ENCODE measurements at regions not wholly inside any gene's neighbourhood (a gene's known extent, or its start where the extent isn't known, plus 50 kb on each side); places are given as distances from the start of the nearest gene placed in this dataset.

- H3K4me3 ChIP-seq (ENCODE audit: low read depth, low read length), result no peak overlapping the region
- no peaks in the 10 kb centered on the region for H3K4me1 ChIP-seq (ENCODE audit: control insufficient read depth, insufficient read depth, low read length)
- H3K9me3 ChIP-seq (ENCODE audit: control insufficient read depth, insufficient read depth, low read depth, low read length), result no peaks in the 10 kb centered on the region
- TF ChIP-seq ZNF16 (tag by site-specific recombination; IDR thresholded peaks at IDR 0.05; ENCODE audit: low read depth), result no peak
- no peak for TF ChIP-seq HOXD13 (CRISPR knock-in tag; IDR thresholded peaks at IDR 0.05; ENCODE audit: borderline replicate concordance)
- no peak for TF ChIP-seq KLF7 (tag by site-specific recombination; IDR thresholded peaks at IDR 0.05; ENCODE audit: borderline replicate concordance)
- TF ChIP-seq ZNF677 (tag by site-specific recombination; IDR thresholded peaks at IDR 0.05), result no peak
- TF ChIP-seq, protein P1, sequence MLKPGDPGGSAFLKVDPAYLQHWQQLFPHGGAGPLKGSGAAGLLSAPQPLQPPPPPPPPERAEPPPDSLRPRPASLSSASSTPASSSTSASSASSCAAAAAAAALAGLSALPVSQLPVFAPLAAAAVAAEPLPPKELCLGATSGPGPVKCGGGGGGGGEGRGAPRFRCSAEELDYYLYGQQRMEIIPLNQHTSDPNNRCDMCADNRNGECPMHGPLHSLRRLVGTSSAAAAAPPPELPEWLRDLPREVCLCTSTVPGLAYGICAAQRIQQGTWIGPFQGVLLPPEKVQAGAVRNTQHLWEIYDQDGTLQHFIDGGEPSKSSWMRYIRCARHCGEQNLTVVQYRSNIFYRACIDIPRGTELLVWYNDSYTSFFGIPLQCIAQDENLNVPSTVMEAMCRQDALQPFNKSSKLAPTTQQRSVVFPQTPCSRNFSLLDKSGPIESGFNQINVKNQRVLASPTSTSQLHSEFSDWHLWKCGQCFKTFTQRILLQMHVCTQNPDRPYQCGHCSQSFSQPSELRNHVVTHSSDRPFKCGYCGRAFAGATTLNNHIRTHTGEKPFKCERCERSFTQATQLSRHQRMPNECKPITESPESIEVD (tag by site-specific recombination; IDR thresholded peaks at IDR 0.05), result no peak
- TF ChIP-seq ZNF169 (tag by site-specific recombination; IDR thresholded peaks at IDR 0.05), result no peak
- TF ChIP-seq ZNF701 (tag by site-specific recombination; IDR thresholded peaks at IDR 0.05), result no peak
- TF ChIP-seq REPIN1 (tag by site-specific recombination; IDR thresholded peaks at IDR 0.05; ENCODE audit: low read depth), result no peak
- TF ChIP-seq ZNF580 (tag by site-specific recombination; IDR thresholded peaks at IDR 0.05), result no peak
- TF ChIP-seq ZNF174 (tag by site-specific recombination; IDR thresholded peaks at IDR 0.05), result no peak
- TF ChIP-seq, protein P2, sequence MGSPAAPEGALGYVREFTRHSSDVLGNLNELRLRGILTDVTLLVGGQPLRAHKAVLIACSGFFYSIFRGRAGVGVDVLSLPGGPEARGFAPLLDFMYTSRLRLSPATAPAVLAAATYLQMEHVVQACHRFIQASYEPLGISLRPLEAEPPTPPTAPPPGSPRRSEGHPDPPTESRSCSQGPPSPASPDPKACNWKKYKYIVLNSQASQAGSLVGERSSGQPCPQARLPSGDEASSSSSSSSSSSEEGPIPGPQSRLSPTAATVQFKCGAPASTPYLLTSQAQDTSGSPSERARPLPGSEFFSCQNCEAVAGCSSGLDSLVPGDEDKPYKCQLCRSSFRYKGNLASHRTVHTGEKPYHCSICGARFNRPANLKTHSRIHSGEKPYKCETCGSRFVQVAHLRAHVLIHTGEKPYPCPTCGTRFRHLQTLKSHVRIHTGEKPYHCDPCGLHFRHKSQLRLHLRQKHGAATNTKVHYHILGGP (tag by site-specific recombination; IDR thresholded peaks at IDR 0.05), result no peak
- no peak for TF ChIP-seq ZNF335 (tag by site-specific recombination; conservative IDR thresholded peaks at IDR 0.05)
- TF ChIP-seq ZBTB21 (tag by site-specific recombination; IDR thresholded peaks at IDR 0.05), result no peak
- TF ChIP-seq ZNF785 (tag by site-specific recombination; IDR thresholded peaks at IDR 0.05), result no peak
- TF ChIP-seq ZNF510 (tag by site-specific recombination; IDR thresholded peaks at IDR 0.05; ENCODE audit: insufficient replicate concordance), result no peak
- ChIA-PET CTCF (no interaction called here), POLR2A (no interaction called here)
- no peak overlapping the region for H3K27ac ChIP-seq (ENCODE audit: extremely low read depth, low read depth, low read length)
- no peaks in the 10 kb centered on the region for H3K36me3 ChIP-seq (ENCODE audit: control insufficient read depth in 2 of 2, insufficient read depth in 1 of 2, low read length in 2 of 2)
Measured at GRCh38 chr5:17995997-17996396, 361.7 kb downstream of the TAF11L14 start.

- POLR2A ChIA-PET, result no interaction called here
- no peaks in the 10 kb centered on the region for H3K36me3 ChIP-seq (ENCODE audit: control insufficient read depth in 2 of 2, insufficient read depth in 1 of 2, low read length in 2 of 2)
- H3K4me3 ChIP-seq (ENCODE audit: low read depth, low read length), result no peak overlapping the region
- CTCF ChIA-PET, result interaction anchor here (0.7 kb wide), 1 partner anchor 530 kb away, joined by 3 read pairs; no protein-coding TSS in a partner anchor
- no peaks in the 10 kb centered on the region for H3K9me3 ChIP-seq (ENCODE audit: control insufficient read depth, insufficient read depth, low read depth, low read length)
- TF ChIP-seq YY2 (tag by site-specific recombination; IDR thresholded peaks at IDR 0.05) (no peak), ZNF585B (tag by site-specific recombination; IDR thresholded peaks at IDR 0.05) (no peak), ZNF488 (tag by site-specific recombination; IDR thresholded peaks at IDR 0.05) (no peak), ZNF366 (tag by site-specific recombination; conservative IDR thresholded peaks at IDR 0.05) (no peak), ZNF701 (tag by site-specific recombination; IDR thresholded peaks at IDR 0.05) (no peak), ZNF391 (tag by site-specific recombination; IDR thresholded peaks at IDR 0.05; ENCODE audit: borderline replicate concordance, low read depth) (no peak), ZNF37A (tag by site-specific recombination; IDR thresholded peaks at IDR 0.05) (no peak), ZFHX2 (tag by site-specific recombination; conservative IDR thresholded peaks at IDR 0.05) (no peak), KLF7 (tag by site-specific recombination; IDR thresholded peaks at IDR 0.05; ENCODE audit: borderline replicate concordance) (no peak)
- TF ChIP-seq, protein P3, sequence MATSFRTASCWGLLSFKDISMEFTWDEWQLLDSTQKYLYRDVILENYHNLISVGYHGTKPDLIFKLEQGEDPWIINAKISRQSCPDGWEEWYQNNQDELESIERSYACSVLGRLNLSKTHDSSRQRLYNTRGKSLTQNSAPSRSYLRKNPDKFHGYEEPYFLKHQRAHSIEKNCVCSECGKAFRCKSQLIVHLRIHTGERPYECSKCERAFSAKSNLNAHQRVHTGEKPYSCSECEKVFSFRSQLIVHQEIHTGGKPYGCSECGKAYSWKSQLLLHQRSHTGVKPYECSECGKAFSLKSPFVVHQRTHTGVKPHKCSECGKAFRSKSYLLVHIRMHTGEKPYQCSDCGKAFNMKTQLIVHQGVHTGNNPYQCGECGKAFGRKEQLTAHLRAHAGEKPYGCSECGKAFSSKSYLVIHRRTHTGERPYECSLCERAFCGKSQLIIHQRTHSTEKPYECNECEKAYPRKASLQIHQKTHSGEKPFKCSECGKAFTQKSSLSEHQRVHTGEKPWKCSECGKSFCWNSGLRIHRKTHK (tag by site-specific recombination; IDR thresholded peaks at IDR 0.05), result no peak
- no peak overlapping the region for H3K27ac ChIP-seq (ENCODE audit: extremely low read depth, low read depth, low read length)
- H3K4me1 ChIP-seq (ENCODE audit: control insufficient read depth, insufficient read depth, low read length), result no peaks in the 10 kb centered on the region
Measured at GRCh38 chr5:17999858-18000257, 365.6 kb downstream of the TAF11L14 start.

All from HEK293 (cell line).